HG02610 (cell line): ENCODE measurements at regions not wholly inside any gene's neighbourhood (a gene's known extent, or its start where the extent isn't known, plus 50 kb on each side); places are given as distances from the start of the nearest gene placed in this dataset.
"Not testable (repeated sequence)": the region's sequence is repeated elsewhere in the genome, so short reads cannot be mapped to it uniquely, and the experiment has no call there.

ENCODE experiments used
- ATAC-seq: cut with Tn5 transposase; IDR thresholded peaks from one replicate; pipeline ENCODE4 v1.9.1; 2021; ENCODE audit warnings: mild to moderate bottlenecking, moderate library complexity; ENCODE audit not compliant: unreplicated experiment

- ATAC-seq: no peak
Measured at GRCh38 chr11:98409069-98409468, 611.7 kb upstream of the CNTN5 start.

GRCh38 chr11:98411777-98412176, 609.0 kb upstream of the CNTN5 start:
- no peak for ATAC-seq

GRCh38 chr11:98417256-98417755, 603.4 kb upstream of the CNTN5 start:
- no peak for ATAC-seq

- ATAC-seq: no peak
Measured at GRCh38 chr11:98423933-98424332, 596.8 kb upstream of the CNTN5 start.

GRCh38 chr11:98424773-98425172, 596.0 kb upstream of the CNTN5 start:
- ATAC-seq: not testable (repeated sequence)

GRCh38 chr11:98431463-98432359, 589.0 kb upstream of the CNTN5 start:
- ATAC-seq: no peak

GRCh38 chr11:98434296-98434695, 586.5 kb upstream of the CNTN5 start:
- ATAC-seq: no peak

- ATAC-seq: no peak
Measured at GRCh38 chr11:98453378-98453777, 567.4 kb upstream of the CNTN5 start.

- no peak for ATAC-seq
Measured at GRCh38 chr11:98455500-98456307, 565.0 kb upstream of the CNTN5 start.

- no peak for ATAC-seq
Measured at GRCh38 chr11:98456308-98456680, 564.5 kb upstream of the CNTN5 start.

GRCh38 chr11:98495016-98495415, 525.7 kb upstream of the CNTN5 start:
- no peak for ATAC-seq

- ATAC-seq: no peak
Measured at GRCh38 chr11:98495601-98496000, 525.1 kb upstream of the CNTN5 start.

GRCh38 chr11:98507208-98507607, 513.5 kb upstream of the CNTN5 start:
- no peak for ATAC-seq

GRCh38 chr11:98512938-98513337, 507.8 kb upstream of the CNTN5 start:
- ATAC-seq: no peak

GRCh38 chr11:98531576-98531975, 489.2 kb upstream of the CNTN5 start:
- ATAC-seq: no peak

- no peak for ATAC-seq
Measured at GRCh38 chr11:98536023-98536422, 484.7 kb upstream of the CNTN5 start.

- ATAC-seq: not testable (repeated sequence)
Measured at GRCh38 chr11:98538358-98538757, 482.4 kb upstream of the CNTN5 start.

GRCh38 chr11:98545544-98546175, 475.1 kb upstream of the CNTN5 start:
- no peak for ATAC-seq

- no peak for ATAC-seq
Measured at GRCh38 chr11:98549571-98549970, 471.2 kb upstream of the CNTN5 start.

GRCh38 chr11:98559961-98560360, 460.8 kb upstream of the CNTN5 start:
- no peak for ATAC-seq

GRCh38 chr11:98561252-98561651, 459.5 kb upstream of the CNTN5 start:
- no peak for ATAC-seq
